ENCODE measurements at regions not wholly inside any gene's neighbourhood (a gene's known extent, or its start where the extent isn't known, plus 50 kb on each side); places are given as distances from the start of the nearest gene placed in this dataset.

- no peak for TF ChIP-seq CHD7 (IDR thresholded peaks at IDR 0.05; ENCODE audit: insufficient replicate concordance, low read length)
Measured at GRCh38 chr2:34353509-34354113, 754.5 kb upstream of the FAM98A start (continued).

Data from H1 (cell line).